Endothelial cell of umbilical vein (primary cell): ENCODE measurements at regions not wholly inside any gene's neighbourhood (a gene's known extent, or its start where the extent isn't known, plus 50 kb on each side); places are given as distances from the start of the nearest gene placed in this dataset.

Experiments used
- BruUV-seq: library from RNA; stranded (reverse); fragments of 400-500 nt; replicated peaks from 2 replicates; lab custom pipeline; 2021; lab: Mats Ljungman, UMichigan
- CTCF ChIA-PET: fragments of 300-600, 350-600 bp; sonication (Branson Sonifier 250); formaldehyde crosslinking; loops from one replicate; lab custom pipeline; 2021; ENCODE audit warnings: antibody characterized with exemption, inconsistent platforms; lab: Charles Lee
- POLR2A ChIA-PET: fragments of 300-600, 350-600 bp; sonication (Branson Sonifier 250); formaldehyde crosslinking; loops from one replicate; lab custom pipeline; 2021; ENCODE audit warnings: antibody characterized with exemption, inconsistent platforms; lab: Charles Lee
- DNase-seq: peaks from one replicate; pipeline ENCODE4 v3.0.0-alpha.2; 2011; ENCODE audit warnings: low read depth, low spot score
- FAIRE-seq: peaks from 2 replicates; lab custom pipeline; 2011; peaks lifted over from hg19 to GRCh38; lab: Jason Lieb, UNC
- H2AFZ ChIP-seq: 2 replicates; pipeline ENCODE4 v1.6.0; 2012; ENCODE audit warnings: low read depth, low read length, control low read depth, inconsistent platforms
- H3K27ac ChIP-seq: 2 replicates; pipeline ENCODE4 v1.5.1; 2011; ENCODE audit warnings: low read depth, mild to moderate bottlenecking, control low read depth, low read length, moderate library complexity; ENCODE audit not compliant: insufficient read depth
- H3K27me3 ChIP-seq, 2 experiments: 2 replicates each; pipeline versions ENCODE4 v1.6.0 to v1.6.1; 2011; ENCODE audit warnings: low read length in 2 of 2, mixed read lengths in 1 of 2; ENCODE audit not compliant: control insufficient read depth in 2 of 2, insufficient read depth in 2 of 2
- H3K36me3 ChIP-seq, 2 experiments: 2 replicates in 1 of 2; 3 replicates in 1 of 2; pipeline ENCODE4 v1.5.1; 2011; ENCODE audit warnings: low read length in 2 of 2, mild to moderate bottlenecking in 1 of 2, moderate library complexity in 1 of 2; ENCODE audit not compliant: control insufficient read depth in 2 of 2, insufficient read depth in 2 of 2; ENCODE audit errors: extremely low read depth in 1 of 2
- H3K4me1 ChIP-seq: 3 replicates; pipeline ENCODE4 v1.5.1; 2011; ENCODE audit warnings: mild to moderate bottlenecking, low read length; ENCODE audit not compliant: control insufficient read depth, insufficient read depth; ENCODE audit errors: extremely low read depth
- H3K4me2 ChIP-seq: 2 replicates; pipeline ENCODE4 v1.6.1; 2011; ENCODE audit warnings: low read length, control low read depth, mixed read lengths; ENCODE audit not compliant: insufficient read depth
- H3K4me3 ChIP-seq, 3 experiments: fragments of 200-600 bp in 1 of 3; sonication (generic), shearing (Covaris generic) in 1 of 3; replicated peaks in 1 of 3; 2 replicates each; pipeline ENCODE4 v1.5.1; 2011 to 2016; ENCODE audit warnings: control low read depth in 3 of 3, low read length in 3 of 3, mild to moderate bottlenecking in 2 of 3, inconsistent platforms in 1 of 3, low read depth in 1 of 3, moderate library complexity in 1 of 3; ENCODE audit not compliant: insufficient read depth in 1 of 3
- H3K79me2 ChIP-seq: 2 replicates; pipeline ENCODE4 v1.6.0; 2012; ENCODE audit warnings: low read length, inconsistent platforms; ENCODE audit not compliant: control insufficient read depth, insufficient read depth
- H3K9ac ChIP-seq: replicated peaks from 2 replicates; pipeline ENCODE3; 2011; ENCODE audit warnings: low read length, control low read depth; ENCODE audit not compliant: insufficient read depth; ENCODE audit errors: extremely low read depth
- H3K9me1 ChIP-seq: replicated peaks from 3 replicates; pipeline ENCODE4 v1.6.0; 2011; ENCODE audit warnings: mild to moderate bottlenecking, low read length; ENCODE audit not compliant: control insufficient read depth, insufficient read depth; ENCODE audit errors: extremely low read depth
- H3K9me3 ChIP-seq: replicated peaks from 2 replicates; pipeline ENCODE4 v1.5.1; 2012; ENCODE audit warnings: low read length, inconsistent platforms; ENCODE audit not compliant: control insufficient read depth, insufficient read depth
- H4K20me1 ChIP-seq: replicated peaks from 2 replicates; pipeline ENCODE3; 2011; ENCODE audit warnings: mild to moderate bottlenecking, low read length; ENCODE audit not compliant: control insufficient read depth, insufficient read depth; ENCODE audit errors: extremely low read depth
- EZH2 ChIP-seq: IDR thresholded peaks from 2 replicates; pipeline ENCODE4 v1.6.1; 2012; ENCODE audit warnings: borderline replicate concordance, low read depth, mild to moderate bottlenecking, moderate library complexity, low read length, inconsistent platforms; ENCODE audit not compliant: severe bottlenecking
- FOS ChIP-seq: IDR thresholded peaks from 2 replicates; pipeline ENCODE4 v1.6.1; 2011; ENCODE audit warnings: mild to moderate bottlenecking, low read length, moderate library complexity, borderline replicate concordance; ENCODE audit not compliant: insufficient read depth
- GATA2 ChIP-seq: IDR thresholded peaks from 2 replicates; pipeline ENCODE4 v1.7.0; 2011; ENCODE audit warnings: low read depth, mild to moderate bottlenecking, moderate library complexity, mixed read lengths, low read length; ENCODE audit not compliant: insufficient read length, insufficient read depth
- JUN ChIP-seq: IDR thresholded peaks from 2 replicates; pipeline ENCODE4 v1.6.1; 2011; ENCODE audit warnings: borderline replicate concordance, low read depth; ENCODE audit not compliant: insufficient read length, insufficient read depth
- MYC ChIP-seq: IDR thresholded peaks from one replicate; pipeline ENCODE4 v1.6.1; 2011; ENCODE audit warnings: mild to moderate bottlenecking, low read depth, low read length
- POLR2A ChIP-seq: IDR thresholded peaks from 2 replicates; pipeline ENCODE4 v1.6.1; 2012; ENCODE audit warnings: low read depth, mild to moderate bottlenecking, control low read depth, low read length
- POLR2AphosphoS5 ChIP-seq: IDR thresholded peaks from 2 replicates; pipeline ENCODE4 v1.6.1; 2012; ENCODE audit warnings: low read depth, mild to moderate bottlenecking, control low read depth, low read length, moderate library complexity; ENCODE audit not compliant: insufficient read depth
- dilution Hi-C: fragments of 300-500 bp; cut with MboI; formaldehyde crosslinking; loops from one replicate; pipeline ENCODE4 v1.15.0; 2019; ENCODE audit warnings: low sequenced_read_pairs; ENCODE audit not compliant: extremely low pct_ligation_motif_present
- intact Hi-C: fragments of 100-400 bp; cut with micrococcal nuclease; formaldehyde crosslinking; loops from one replicate; pipeline ENCODE4 v1.10.0; 2022
- TF ChIP-seq, protein P1 (sequence below), 2 donors: IDR thresholded peaks; 1 replicate in 1 of 2; 2 replicates in 1 of 2; pipeline ENCODE4 v1.5.1; 2011; ENCODE audit warnings: low read length in 2 of 2, mild to moderate bottlenecking in 2 of 2, moderate library complexity in 2 of 2, control low read depth in 1 of 2, inconsistent platforms in 1 of 2, low read depth in 1 of 2; ENCODE audit not compliant: insufficient read depth in 1 of 2; ENCODE audit errors: extremely low read depth in 1 of 2
- TF ChIP-seq, protein P2 (sequence below): IDR thresholded peaks from 2 replicates; pipeline ENCODE4 v1.6.1; 2011; ENCODE audit not compliant: insufficient read depth, insufficient read length

DNA sequence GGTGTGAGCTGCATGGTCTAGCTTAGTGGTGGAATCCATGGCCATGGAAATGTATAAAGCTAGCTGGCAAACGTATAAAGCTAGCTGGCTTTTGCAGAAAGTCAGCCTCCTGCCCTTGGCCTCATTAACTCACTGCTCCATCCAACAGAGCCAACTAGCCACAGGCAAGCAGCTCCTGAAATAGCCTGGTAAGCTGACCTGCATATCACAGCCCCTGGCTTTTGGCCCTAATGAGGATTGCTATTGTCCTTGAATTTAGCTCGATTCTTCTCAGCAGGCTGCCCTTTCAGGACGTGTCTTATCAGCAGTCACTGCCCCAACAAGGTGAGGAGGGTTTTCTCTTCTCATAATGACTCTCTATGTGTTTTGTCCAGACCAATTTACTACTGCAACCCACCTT lies 446.8 kb downstream of the WDR72 start:
- H3K9me1 ChIP-seq = no peaks in the 10 kb centered on the region
- no TSS peak for BruUV-seq
- dilution Hi-C loops = no loop called here

More for the DNA sequence above, 446.8 kb downstream of the WDR72 start:
- H3K9ac ChIP-seq = no peak overlapping the region
- H3K79me2 ChIP-seq = no peaks in the 10 kb centered on the region
- intact Hi-C loops = no loop called here
- CTCF ChIA-PET = no interaction called here
- no peaks in the 10 kb centered on the region for H3K4me1 ChIP-seq
- H3K27me3 ChIP-seq = no peaks in the 10 kb centered on the region
- no peaks in the 10 kb centered on the region for H3K36me3 ChIP-seq
- FAIRE-seq (no peak), DNase-seq (no peak)
- H3K4me3 ChIP-seq = no peak overlapping the region
- no peaks in the 10 kb centered on the region for H4K20me1 ChIP-seq
- H3K9me3 ChIP-seq = peaks cover 4% of the 10 kb centered on the region
- TF ChIP-seq EZH2 = no peak
- TF ChIP-seq POLR2A = no peak
- TF ChIP-seq POLR2AphosphoS5 = no peak
- no peak for TF ChIP-seq GATA2
- TF ChIP-seq JUN = no peak
- TF ChIP-seq FOS = no peak
- no peak for TF ChIP-seq MYC
- TF ChIP-seq, protein P1, sequence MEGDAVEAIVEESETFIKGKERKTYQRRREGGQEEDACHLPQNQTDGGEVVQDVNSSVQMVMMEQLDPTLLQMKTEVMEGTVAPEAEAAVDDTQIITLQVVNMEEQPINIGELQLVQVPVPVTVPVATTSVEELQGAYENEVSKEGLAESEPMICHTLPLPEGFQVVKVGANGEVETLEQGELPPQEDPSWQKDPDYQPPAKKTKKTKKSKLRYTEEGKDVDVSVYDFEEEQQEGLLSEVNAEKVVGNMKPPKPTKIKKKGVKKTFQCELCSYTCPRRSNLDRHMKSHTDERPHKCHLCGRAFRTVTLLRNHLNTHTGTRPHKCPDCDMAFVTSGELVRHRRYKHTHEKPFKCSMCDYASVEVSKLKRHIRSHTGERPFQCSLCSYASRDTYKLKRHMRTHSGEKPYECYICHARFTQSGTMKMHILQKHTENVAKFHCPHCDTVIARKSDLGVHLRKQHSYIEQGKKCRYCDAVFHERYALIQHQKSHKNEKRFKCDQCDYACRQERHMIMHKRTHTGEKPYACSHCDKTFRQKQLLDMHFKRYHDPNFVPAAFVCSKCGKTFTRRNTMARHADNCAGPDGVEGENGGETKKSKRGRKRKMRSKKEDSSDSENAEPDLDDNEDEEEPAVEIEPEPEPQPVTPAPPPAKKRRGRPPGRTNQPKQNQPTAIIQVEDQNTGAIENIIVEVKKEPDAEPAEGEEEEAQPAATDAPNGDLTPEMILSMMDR (IDR thresholded peaks at IDR 0.05; ENCODE audit: extremely low read depth in 1 of 2, insufficient read depth in 1 of 2, low read depth in 1 of 2, low read length in 2 of 2) = no peak
- TF ChIP-seq, protein P2, sequence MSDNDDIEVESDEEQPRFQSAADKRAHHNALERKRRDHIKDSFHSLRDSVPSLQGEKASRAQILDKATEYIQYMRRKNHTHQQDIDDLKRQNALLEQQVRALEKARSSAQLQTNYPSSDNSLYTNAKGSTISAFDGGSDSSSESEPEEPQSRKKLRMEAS = no peak
- H2AFZ ChIP-seq = no peak overlapping the region
- no peak overlapping the region for H3K4me2 ChIP-seq
- no peak overlapping the region for H3K27ac ChIP-seq
- POLR2A ChIA-PET = no interaction called here
